IPS DF 6.9 (cell line): ENCODE measurements at regions not wholly inside any gene's neighbourhood (a gene's known extent, or its start where the extent isn't known, plus 50 kb on each side); places are given as distances from the start of the nearest gene placed in this dataset.

Experiments
- DNase-seq: peaks from one replicate; pipeline ENCODE4 v3.0.0-alpha.2; 2013; ENCODE audit warnings: low read depth, low spot score
- H3K27ac ChIP-seq: one replicate; pipeline ENCODE4 v1.5.1; 2013; ENCODE audit warnings: low read length, control low read depth
- H3K27me3 ChIP-seq: 2 replicates; pipeline ENCODE4 v1.6.1; 2013; ENCODE audit warnings: mild to moderate bottlenecking, low read length; ENCODE audit not compliant: control insufficient read depth, insufficient read depth
- H3K36me3 ChIP-seq: 2 replicates; pipeline ENCODE4 v1.6.1; 2013; ENCODE audit warnings: low read length; ENCODE audit not compliant: control insufficient read depth, insufficient read depth
- H3K4me1 ChIP-seq: 2 replicates; pipeline ENCODE4 v1.6.1; 2013; ENCODE audit warnings: low read length; ENCODE audit not compliant: control insufficient read depth, insufficient read depth
- H3K4me3 ChIP-seq: 2 replicates; pipeline ENCODE4 v1.5.1; 2013; ENCODE audit warnings: mild to moderate bottlenecking, low read length
- H3K9me3 ChIP-seq: 2 replicates; pipeline ENCODE4 v1.6.1; 2013; ENCODE audit warnings: low read length, inconsistent platforms; ENCODE audit not compliant: control insufficient read depth, insufficient read depth
- WGBS: extraction: QIAGEN DNeasy Blood & Tissue Kit; methylation state at CpG from one replicate; pipeline ENCODE4 v1.1.7; 2013; ENCODE audit warnings: mixed read lengths, missing lambda C conversion rate; ENCODE audit not compliant: insufficient read length, insufficient coverage; 5-methylcytosine and 5-hydroxymethylcytosine counted together

- Histone ChIP-seq H3K4me3 (no peak overlapping the region), H3K27ac (no peak overlapping the region), H3K9me3 (peaks cover 26% of the 10 kb centered on the region), H3K4me1 (no peaks in the 10 kb centered on the region), H3K27me3 (no peaks in the 10 kb centered on the region), H3K36me3 (no peaks in the 10 kb centered on the region)
- no CpG with 5 or more reads among the region's 6 CpGs for WGBS
- DNase-seq, result no peak
Observed at GRCh38 chr7:155948423-155948822, 136.2 kb upstream of the SHH start.

GRCh38 chr7:155947051-155947450 is 134.8 kb upstream of the SHH start:
- H3K27ac ChIP-seq, result no peak overlapping the region
- WGBS, result no CpG with 5 or more reads among the region's 6 CpGs
- DNase-seq, result no peak
- no peaks in the 10 kb centered on the region for H3K4me1 ChIP-seq
- peaks cover 26% of the 10 kb centered on the region for H3K9me3 ChIP-seq
- no peaks in the 10 kb centered on the region for H3K27me3 ChIP-seq
- H3K4me3 ChIP-seq, result no peak overlapping the region
- no peaks in the 10 kb centered on the region for H3K36me3 ChIP-seq

GRCh38 chr7:155945670-155946325 is 133.5 kb upstream of the SHH start:
- Histone ChIP-seq H3K4me3 (no peak overlapping the region), H3K27me3 (no peaks in the 10 kb centered on the region), H3K36me3 (no peaks in the 10 kb centered on the region), H3K9me3 (peaks cover 17% of the 10 kb centered on the region), H3K27ac (no peak overlapping the region), H3K4me1 (no peaks in the 10 kb centered on the region)
- DNase-seq, result no peak
- WGBS, result no CpG with 5 or more reads among the region's 32 CpGs

GRCh38 chr7:155944901-155945300 is 132.6 kb upstream of the SHH start:
- no peak overlapping the region for H3K4me3 ChIP-seq
- WGBS, result no CpG with 5 or more reads among the region's 6 CpGs
- no peaks in the 10 kb centered on the region for H3K27me3 ChIP-seq
- peaks cover 15% of the 10 kb centered on the region for H3K9me3 ChIP-seq
- no peak for DNase-seq
- no peaks in the 10 kb centered on the region for H3K4me1 ChIP-seq
- H3K27ac ChIP-seq, result no peak overlapping the region
- no peaks in the 10 kb centered on the region for H3K36me3 ChIP-seq

- Histone ChIP-seq H3K4me1 (no peaks in the 10 kb centered on the region), H3K4me3 (no peak overlapping the region), H3K9me3 (peaks cover 15% of the 10 kb centered on the region), H3K36me3 (no peaks in the 10 kb centered on the region), H3K27me3 (no peaks in the 10 kb centered on the region), H3K27ac (no peak overlapping the region)
- WGBS, result no CpG with 5 or more reads among the region's 6 CpGs
- DNase-seq, result no peak
Observed at GRCh38 chr7:155943251-155943899, 131.1 kb upstream of the SHH start.

GRCh38 chr7:155942226-155942950 is 130.1 kb upstream of the SHH start:
- peaks cover 17% of the 10 kb centered on the region for H3K9me3 ChIP-seq
- no peaks in the 10 kb centered on the region for H3K36me3 ChIP-seq
- DNase-seq, result no peak
- H3K27me3 ChIP-seq, result no peaks in the 10 kb centered on the region
- no peak overlapping the region for H3K27ac ChIP-seq
- H3K4me1 ChIP-seq, result no peaks in the 10 kb centered on the region
- WGBS, result no CpG with 5 or more reads among the region's 20 CpGs
- H3K4me3 ChIP-seq, result no peak overlapping the region

- peaks cover 15% of the 10 kb centered on the region for H3K9me3 ChIP-seq
- no peaks in the 10 kb centered on the region for H3K36me3 ChIP-seq
- H3K4me3 ChIP-seq, result no peak overlapping the region
- no peaks in the 10 kb centered on the region for H3K27me3 ChIP-seq
- H3K4me1 ChIP-seq, result no peaks in the 10 kb centered on the region
- DNase-seq, result no peak
- WGBS, result no CpG with 5 or more reads among the region's 4 CpGs
- H3K27ac ChIP-seq, result no peak overlapping the region
Observed at GRCh38 chr7:155941688-155942087, 129.4 kb upstream of the SHH start.

GRCh38 chr7:155939350-155939749 is 127.1 kb upstream of the SHH start:
- H3K9me3 ChIP-seq, result peaks cover 21% of the 10 kb centered on the region
- DNase-seq, result no peak
- H3K27me3 ChIP-seq, result no peaks in the 10 kb centered on the region
- H3K4me3 ChIP-seq, result no peak overlapping the region
- no peaks in the 10 kb centered on the region for H3K36me3 ChIP-seq
- H3K4me1 ChIP-seq, result no peaks in the 10 kb centered on the region
- H3K27ac ChIP-seq, result no peak overlapping the region

GRCh38 chr7:155938129-155938528 is 125.9 kb upstream of the SHH start:
- Histone ChIP-seq H3K4me3 (no peak overlapping the region), H3K27me3 (no peaks in the 10 kb centered on the region), H3K4me1 (no peaks in the 10 kb centered on the region), H3K9me3 (peaks cover 23% of the 10 kb centered on the region), H3K36me3 (no peaks in the 10 kb centered on the region), H3K27ac (no peak overlapping the region)
- no CpG with 5 or more reads among the region's 2 CpGs for WGBS
- DNase-seq, result no peak

GRCh38 chr7:155935726-155936125 is 123.5 kb upstream of the SHH start:
- Histone ChIP-seq H3K4me1 (no peaks in the 10 kb centered on the region), H3K4me3 (no peak overlapping the region), H3K9me3 (peaks cover 24% of the 10 kb centered on the region), H3K27ac (no peak overlapping the region), H3K36me3 (no peaks in the 10 kb centered on the region), H3K27me3 (no peaks in the 10 kb centered on the region)
- no CpG with 5 or more reads among the region's 5 CpGs for WGBS
- no peak for DNase-seq
